Jurkat, Clone E6-1 (cell line): ENCODE measurements at regions not wholly inside any gene's neighbourhood (a gene's known extent, or its start where the extent isn't known, plus 50 kb on each side); places are given as distances from the start of the nearest gene placed in this dataset.
"Not testable (repeated sequence)": the region's sequence is repeated elsewhere in the genome, so short reads cannot be mapped to it uniquely, and the experiment has no call there.

Experiments used
- DNase-seq: peaks from one replicate; pipeline ENCODE4 v3.0.0-alpha.2; 2011; ENCODE audit warnings: low read depth, low spot score
- H3K4me3 ChIP-seq: 2 replicates; pipeline ENCODE4 v1.5.1; 2011; ENCODE audit warnings: mild to moderate bottlenecking, low read length, control low read depth, moderate library complexity

DNA sequence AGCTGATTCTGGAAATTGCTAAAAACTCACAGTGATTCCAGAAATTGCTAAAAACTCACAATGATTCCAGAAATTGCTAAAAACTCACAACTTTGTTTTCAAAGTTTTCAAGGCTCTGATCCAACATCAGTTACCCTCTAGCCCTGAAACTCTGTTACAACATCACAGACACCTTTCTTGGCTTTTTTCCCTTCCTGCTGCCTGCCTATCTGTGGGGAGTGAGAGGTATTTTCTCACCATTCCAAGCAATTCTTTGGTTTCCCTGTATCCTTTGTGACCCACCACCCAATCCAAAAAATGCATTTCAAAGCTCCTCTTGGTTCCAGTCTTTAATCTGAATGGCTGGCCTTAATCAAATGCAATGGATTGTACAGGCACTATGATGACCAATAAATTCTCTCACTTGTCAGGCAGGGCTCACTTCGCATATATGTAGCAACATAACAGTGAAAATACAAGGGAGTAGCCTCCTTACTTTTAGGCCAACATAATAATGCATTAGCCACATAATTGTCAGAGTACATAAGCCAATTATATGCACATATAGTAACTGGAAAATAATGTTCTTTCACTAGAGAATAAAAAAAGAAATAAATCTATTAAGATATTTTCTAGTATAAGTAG is 1139.0 kb downstream of the ROBO2 start:
- H3K4me3 ChIP-seq, result no peak overlapping the region
- no peak for DNase-seq

DNA sequence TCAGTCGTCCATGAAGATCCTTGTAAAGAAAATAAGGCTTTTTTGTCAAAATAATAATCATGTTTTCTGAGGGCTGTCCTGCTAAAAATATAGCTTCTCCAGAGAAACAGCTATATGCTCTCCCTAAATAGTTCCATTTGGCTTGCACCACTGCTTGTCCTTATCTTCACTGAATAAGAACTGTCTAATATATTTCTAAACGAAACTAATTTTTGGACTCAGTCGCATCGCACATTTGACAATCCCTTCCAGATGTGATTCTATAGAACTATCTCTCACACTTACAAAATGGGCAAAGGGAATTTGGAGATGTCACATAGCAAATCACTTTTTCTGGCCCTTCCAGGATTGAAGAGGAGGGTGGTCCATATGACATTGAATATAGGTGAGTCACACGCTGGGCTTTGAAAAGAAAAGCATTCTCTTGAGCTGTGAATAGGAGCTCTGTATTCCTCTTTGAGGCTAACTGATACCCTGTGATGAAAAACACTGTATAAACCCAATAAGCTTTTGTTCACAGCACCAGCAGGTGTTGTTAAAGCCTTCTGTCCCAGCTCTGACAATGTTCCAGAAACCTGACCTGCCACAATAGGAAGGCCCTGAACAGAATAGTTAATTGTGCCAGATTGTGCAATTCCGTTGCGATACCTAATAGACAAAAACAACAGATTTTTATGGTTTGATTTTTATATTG is 1144.2 kb downstream of the ROBO2 start:
- H3K4me3 ChIP-seq, result no peak overlapping the region
- DNase-seq, result no peak

DNA sequence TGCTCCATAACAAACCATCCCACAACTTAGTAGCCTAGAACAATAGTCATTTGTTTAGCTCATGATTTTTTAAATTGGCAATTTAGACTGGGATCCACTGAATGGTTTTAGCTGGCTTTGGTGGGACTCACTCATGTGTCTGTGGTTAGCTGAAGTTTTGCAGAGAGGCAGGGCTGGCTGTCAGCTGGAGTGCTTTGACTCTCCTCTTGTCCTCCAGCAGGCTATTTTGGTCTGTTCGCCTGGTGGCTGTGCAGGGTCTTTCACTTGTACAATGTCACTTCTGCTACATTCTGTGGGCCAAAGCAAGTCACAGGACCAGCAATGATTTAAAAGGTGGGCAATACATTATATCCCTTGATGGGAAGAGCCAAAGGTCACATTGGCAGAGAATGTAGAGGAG is 1146.5 kb downstream of the ROBO2 start:
- no peak overlapping the region for H3K4me3 ChIP-seq
- DNase-seq, result no peak

DNA sequence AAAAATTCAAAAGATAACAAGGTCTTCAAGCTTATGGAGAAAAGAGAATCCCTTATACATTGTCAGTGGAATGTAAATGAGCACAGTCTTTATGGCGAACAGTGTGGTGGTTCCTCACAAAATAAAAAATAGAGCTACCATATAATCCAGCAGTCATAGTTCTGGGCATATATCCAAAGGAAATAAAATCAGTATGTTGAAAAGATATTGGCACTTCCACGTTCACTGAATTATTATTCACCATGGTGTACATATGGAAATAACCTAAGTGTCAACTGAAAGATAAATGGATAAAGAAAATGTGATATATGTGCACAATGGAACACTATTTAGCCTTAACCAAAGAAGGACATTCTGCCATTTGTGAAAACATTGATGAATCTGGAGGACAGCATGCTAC is 1161.2 kb downstream of the ROBO2 start:
- H3K4me3 ChIP-seq, result no peak overlapping the region
- DNase-seq, result no peak

DNA sequence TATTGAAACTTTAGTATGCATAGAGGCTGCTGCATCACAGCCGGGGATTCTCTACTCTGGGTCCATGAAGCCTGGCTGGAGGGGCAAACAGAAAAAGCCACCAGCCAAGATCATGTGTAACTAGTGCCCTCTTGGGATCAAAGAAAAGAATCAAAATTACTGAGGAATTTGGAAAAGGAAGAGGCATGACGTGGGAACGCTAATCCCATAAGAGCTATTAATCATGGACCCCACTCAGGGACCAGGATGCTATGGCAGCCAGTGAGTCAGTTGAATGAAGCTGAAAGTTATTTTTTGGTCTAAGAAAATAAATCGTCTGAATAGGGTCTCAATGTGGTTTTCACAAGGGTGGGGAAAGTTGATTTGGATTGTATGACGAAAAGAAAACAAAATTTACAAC is 1165.1 kb downstream of the ROBO2 start:
- H3K4me3 ChIP-seq, result no peak overlapping the region
- DNase-seq, result no peak

DNA sequence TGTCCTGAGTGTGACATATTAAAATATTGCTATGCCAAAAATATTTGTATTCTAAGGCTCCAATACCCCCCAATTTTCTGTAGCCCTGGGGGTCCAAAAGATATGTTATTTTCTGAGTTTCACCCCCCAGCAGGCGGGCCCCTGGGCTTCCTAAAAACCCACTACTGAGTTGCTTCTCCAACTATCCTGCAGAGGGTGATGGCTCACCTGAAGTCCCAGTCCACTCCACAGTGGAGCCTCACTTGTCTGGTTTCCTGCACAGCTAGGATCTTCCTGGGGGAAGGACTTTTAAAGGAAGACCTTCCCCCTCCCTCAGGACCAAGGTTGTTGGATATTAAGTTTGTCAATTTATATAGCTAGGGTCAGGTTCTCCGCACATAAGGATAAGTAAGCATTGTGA is 1181.4 kb downstream of the ROBO2 start:
- no peak overlapping the region for H3K4me3 ChIP-seq
- DNase-seq, result no peak

DNA sequence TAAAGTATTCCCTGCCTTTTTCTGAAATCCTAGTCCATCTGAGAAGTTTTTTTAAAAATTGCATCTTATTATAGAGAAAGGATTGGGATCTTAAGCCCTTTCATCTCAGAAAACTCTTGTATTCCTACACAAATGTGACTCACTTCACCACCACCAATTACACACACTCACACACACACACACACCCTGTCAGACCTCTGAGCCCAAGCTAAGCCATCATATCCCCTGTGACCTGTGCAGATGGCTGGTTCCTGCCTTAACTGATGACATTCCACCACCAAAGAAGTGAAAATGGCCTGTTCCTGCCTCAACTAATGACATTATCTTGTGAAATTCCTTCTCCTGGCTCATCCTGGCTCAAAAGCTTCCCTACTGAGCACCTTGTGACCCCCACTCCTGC is 1181.9 kb downstream of the ROBO2 start:
- no peak for DNase-seq
- no peak overlapping the region for H3K4me3 ChIP-seq

DNA sequence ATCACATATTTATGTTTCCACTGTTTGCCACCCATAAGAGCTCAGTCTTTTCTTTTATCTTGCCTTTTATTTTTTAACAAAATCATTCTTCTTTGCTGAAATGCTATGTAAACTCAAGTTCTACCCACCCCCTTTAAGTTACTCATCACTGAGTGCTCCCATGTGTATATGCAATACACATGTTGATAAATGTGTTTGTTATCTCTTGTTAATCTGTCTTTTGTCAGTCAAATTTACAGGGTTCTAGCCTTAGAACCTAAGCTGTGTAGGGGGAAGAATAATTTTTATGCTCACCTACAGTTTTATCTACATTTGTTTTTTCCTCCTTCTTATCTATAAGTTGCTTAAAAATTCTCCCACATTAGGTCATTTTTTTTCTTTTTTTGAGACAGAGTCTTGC is 1195.9 kb downstream of the ROBO2 start:
- no peak overlapping the region for H3K4me3 ChIP-seq
- DNase-seq, result no peak

DNA sequence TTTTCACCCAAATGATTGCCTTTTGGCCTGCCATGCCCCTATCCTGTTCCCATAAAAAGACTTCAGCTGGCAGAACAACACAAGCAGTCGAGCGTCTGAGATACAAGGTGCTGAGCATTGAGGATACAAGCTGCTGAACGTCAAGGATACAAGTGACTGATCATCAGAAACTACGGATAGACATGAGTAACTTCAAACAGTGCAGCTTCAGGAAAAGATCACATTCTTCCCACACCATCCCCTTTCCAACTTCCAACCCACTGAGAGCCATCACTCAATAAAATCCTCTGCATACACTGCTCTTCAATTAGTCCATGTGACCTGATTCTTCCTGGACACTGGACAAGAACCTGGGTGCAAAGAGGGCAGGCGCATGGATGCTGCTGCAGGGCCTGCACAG is 1198.9 kb downstream of the ROBO2 start:
- no peak for DNase-seq
- H3K4me3 ChIP-seq, result no peak overlapping the region

DNA sequence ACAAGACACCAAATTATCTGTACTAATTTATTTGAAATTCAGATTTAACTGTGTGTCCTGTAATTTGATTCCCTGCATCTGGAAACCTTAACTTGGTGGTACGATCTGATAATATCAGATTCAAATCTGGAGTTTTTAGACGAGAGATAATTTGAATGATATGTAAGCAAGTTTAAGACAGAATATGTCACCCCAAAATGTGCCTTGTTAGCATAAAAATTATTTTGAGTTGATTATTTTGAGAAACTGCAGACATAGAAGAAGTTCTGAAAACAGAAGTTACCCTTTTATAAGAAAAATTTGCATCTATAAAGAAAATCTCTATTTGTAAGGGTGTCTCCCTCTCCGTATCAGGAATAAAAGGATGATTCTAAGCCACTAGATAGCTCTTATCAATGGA is 1202.8 kb downstream of the ROBO2 start:
- no peak overlapping the region for H3K4me3 ChIP-seq
- no peak for DNase-seq

DNA sequence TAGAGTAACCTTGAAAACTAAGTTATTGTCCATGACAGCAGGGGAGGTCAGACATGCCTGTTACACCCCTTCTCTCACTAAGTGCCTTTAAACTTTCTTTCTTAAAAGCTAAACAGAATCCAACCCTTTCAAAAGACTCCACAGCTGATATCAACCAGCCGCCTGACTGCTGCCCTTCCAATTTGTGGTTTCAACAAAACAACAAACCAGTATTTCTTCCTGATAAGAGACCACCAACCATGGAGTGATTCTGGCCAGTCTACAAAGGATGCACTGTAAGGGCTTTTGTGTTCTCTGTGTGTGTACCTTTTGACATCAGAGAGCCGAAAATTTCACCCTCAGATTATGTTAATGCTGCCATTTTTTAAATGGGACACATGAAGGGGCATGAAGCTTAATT is 1204.2 kb downstream of the ROBO2 start:
- H3K4me3 ChIP-seq, result no peak overlapping the region
- no peak for DNase-seq

DNA sequence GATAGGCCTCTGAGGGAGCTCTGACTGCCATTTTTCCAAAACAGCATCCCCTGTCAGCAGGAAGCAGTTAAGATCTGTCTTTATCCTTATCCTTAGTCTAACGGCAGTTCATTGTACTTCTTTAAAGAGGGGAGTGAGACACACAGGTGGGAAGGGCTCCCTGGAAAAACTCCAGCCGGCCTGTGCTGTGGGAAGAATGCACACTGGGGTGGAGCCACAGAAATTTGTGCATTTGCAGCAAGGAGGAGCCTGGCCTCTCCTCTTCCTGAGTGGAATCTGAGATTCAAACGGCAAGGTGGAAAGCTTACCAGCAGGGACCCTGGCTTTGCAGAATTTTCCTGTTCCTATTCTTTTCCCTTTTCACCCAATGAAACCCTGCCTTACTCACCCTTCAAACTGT is 1209.4 kb downstream of the ROBO2 start:
- DNase-seq, result no peak
- H3K4me3 ChIP-seq, result no peak overlapping the region

DNA sequence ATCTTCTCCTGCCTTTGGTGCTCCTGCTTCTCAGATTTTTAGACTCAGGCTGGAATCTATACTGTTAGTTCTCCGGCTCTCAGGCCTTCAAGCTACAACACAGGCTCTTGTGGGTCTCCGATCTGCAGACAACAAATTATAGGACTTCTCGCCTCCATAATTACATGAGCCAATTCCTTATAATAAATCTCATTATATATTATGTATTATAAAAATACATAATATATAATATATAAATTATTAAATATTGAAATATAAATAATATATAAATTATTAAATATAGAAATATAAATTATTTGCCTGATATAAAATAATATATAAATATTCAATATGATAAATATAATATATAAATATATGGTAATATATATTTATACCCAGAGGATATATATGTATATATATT is 1214.0 kb downstream of the ROBO2 start:
- DNase-seq, result no peak
- H3K4me3 ChIP-seq, result no peak overlapping the region

DNA sequence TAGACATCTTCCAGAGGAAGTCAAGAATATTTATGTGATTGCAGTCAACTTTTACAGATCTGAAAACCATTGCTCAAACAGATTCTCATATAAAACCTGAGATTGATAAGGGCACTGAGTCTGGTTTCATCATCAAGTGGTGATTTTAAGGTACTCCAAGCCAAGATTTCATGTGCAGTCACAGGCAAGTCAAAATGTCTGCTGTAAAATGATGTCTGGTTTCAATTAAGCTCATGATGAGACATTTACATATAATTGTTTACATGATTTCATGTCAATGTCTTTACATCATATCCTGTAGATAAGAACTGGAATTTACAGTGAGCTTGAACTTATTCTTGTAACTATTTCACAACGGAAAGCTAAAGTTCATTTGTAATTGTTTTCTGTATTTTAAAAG is 1215.5 kb downstream of the ROBO2 start:
- H3K4me3 ChIP-seq, result no peak overlapping the region
- DNase-seq, result no peak

DNA sequence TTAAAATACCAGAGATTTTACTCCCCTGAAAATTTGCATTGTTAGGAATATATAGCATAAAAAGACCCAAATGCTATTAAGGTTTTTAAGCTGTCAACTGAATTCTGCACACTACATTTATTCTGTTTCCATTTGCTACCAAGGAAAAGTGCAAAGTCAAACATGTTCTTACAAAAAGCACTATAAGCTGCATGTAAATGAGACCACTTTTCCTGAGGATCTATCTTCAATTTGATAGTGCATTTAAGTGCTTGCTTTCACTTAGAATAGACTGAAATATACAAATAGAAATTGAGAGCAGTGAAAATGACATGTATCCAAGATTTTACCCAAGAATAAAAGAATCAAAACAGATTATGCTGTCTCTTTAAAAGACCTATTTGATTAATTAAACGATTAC is 1216.2 kb downstream of the ROBO2 start:
- DNase-seq, result no peak
- H3K4me3 ChIP-seq, result no peak overlapping the region

DNA sequence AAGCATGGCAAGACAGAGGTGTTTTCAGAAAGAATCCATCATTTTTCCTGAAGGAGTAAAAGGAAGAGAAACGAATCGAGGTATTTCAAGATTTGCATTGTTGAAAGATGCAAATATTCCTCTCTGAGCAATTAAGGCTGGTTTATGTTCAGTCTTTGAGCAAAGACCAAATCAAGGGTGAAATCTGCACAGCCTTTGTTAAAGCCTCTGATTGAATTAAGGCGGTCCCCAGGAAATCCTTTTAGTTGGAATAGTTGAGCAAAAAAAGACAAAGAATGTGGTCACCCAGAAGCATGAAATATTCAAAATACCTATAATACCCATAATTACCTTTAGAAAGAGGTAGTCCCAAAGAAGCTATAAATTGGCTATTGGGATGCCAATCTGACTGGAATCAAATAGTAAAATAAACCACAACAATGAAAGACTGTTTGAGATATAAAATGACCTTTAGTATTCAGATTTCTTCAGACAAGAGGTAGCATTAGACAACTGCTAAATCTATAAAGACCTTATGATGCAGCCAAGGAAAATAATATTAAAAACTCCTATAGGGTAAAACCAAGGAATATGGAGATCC is 1218.1 kb downstream of the ROBO2 start:
- no peak overlapping the region for H3K4me3 ChIP-seq
- DNase-seq, result no peak

DNA sequence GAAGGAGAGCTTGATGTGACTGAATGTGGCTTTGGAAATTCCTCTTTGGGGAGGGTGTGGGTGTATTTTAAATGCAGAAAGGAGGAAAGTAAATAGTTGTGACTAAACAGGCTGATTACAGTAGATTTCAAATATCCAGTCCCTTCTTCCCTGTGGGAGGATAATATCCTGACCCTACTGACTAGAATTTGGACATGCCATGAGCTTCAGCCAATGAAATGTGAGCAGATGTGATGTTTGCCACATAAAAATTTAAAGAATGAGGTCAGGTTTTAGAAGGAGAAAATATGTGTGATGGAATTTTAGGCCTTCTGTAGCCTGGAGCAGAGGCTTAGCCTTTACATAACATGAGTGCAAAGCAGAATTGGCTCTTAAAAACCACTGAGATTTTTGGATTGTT is 1218.9 kb downstream of the ROBO2 start:
- no peak overlapping the region for H3K4me3 ChIP-seq
- DNase-seq, result no peak

DNA sequence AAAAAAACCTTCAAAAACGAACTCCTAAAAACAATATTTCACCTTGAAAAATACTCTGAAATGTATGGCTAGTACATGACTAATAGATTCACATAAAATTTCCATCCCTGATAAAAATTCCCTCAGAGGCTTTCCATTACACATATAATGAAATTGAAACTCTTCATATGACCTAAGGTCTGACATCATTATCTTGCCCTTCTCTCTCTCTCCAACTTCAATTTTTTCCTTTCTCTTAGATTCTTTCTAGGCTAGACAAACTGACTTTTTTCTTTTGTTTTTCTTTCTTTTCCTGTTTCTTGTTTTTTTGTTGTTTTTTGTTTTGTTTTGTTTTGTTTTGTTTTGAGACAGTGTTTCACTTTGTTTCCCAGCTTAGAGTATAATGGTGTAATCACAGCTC is 1220.5 kb downstream of the ROBO2 start:
- DNase-seq, result no peak

DNA sequence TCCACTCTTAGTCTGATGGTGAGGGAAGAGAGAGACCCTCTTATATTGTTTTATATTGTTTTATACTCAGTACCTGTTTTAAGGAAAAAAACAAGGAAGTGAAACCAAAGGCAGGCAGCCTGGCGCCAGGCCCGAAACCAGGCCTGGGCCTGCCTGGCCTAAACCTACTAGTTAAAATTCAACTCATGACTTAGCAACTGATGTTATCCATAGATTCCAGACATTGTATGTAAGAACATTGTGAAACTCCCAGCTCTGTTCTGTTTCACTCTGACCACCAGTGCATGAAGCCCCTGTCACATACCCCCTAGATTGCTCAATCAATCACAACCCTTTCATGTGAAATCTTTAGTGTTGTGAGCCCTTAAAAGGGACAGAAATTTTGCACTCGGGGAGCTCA is 1226.7 kb downstream of the ROBO2 start:
- not testable (repeated sequence) for H3K4me3 ChIP-seq, DNase-seq

More for the DNA sequence above, 1220.5 kb downstream of the ROBO2 start:
- H3K4me3 ChIP-seq, result no peak overlapping the region

DNA sequence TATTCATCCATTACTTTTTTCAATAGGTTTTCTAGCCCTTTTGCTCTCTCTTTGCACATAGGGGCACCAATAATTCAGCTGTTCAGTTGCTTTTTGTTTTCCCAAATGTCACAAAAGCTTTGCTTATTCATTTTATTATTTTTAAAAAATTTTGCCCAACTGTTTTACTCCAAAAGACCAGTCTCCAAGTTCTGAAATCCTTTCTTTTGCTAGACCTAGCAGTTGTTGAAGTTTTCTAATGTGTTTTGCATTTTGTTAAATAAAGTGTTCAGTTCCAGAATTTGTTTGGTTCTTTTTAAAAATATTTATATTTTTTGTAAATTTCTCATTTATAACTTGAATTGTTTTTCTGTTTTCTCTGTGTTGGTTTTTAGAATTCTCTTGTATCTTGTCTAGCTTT is 1227.3 kb downstream of the ROBO2 start:
- H3K4me3 ChIP-seq, result no peak overlapping the region
- no peak for DNase-seq

DNA sequence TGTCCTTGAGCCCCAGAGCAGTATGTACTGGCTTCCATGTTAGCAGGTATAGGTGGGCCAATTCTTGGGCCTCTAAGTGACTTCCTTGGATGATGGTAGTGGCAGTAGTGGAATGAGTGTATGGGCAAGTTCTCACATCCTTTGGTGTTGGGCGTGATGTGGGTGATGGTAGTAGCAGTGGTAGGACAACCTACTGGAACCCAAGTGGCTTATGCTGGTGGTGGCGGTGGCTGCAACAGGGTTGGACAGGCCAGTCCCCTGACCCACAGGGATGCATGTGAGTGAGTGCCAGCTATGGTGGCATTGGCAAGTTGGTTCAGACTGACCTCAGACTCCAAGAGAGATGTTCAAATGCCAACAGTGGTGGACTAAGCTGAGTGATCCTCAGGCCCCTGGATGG is 1228.2 kb downstream of the ROBO2 start:
- DNase-seq, result no peak

More for the DNA sequence above, 1228.2 kb downstream of the ROBO2 start:
- H3K4me3 ChIP-seq, result no peak overlapping the region
